ENCODE measurements at regions not wholly inside any gene's neighbourhood (a gene's known extent, or its start where the extent isn't known, plus 50 kb on each side); places are given as distances from the start of the nearest gene placed in this dataset.
"Not testable (repeated sequence)": the region's sequence is repeated elsewhere in the genome, so short reads cannot be mapped to it uniquely, and the experiment has no call there.

- Histone ChIP-seq H3K36me3 (replicated peaks) (no peaks in the 10 kb centered on the region), H3K27ac (no peak overlapping the region), H3K27me3 (replicated peaks) (no peaks in the 10 kb centered on the region), H3K4me3 (ENCODE audit: low read depth, low read length) (no peak overlapping the region)
- DNase-seq: no peak
- in situ Hi-C loops (cut with HindIII; ENCODE audit: low pct_ligation_motif_present, low sequenced_read_pairs): no loop called here
- TF ChIP-seq, protein P1, sequence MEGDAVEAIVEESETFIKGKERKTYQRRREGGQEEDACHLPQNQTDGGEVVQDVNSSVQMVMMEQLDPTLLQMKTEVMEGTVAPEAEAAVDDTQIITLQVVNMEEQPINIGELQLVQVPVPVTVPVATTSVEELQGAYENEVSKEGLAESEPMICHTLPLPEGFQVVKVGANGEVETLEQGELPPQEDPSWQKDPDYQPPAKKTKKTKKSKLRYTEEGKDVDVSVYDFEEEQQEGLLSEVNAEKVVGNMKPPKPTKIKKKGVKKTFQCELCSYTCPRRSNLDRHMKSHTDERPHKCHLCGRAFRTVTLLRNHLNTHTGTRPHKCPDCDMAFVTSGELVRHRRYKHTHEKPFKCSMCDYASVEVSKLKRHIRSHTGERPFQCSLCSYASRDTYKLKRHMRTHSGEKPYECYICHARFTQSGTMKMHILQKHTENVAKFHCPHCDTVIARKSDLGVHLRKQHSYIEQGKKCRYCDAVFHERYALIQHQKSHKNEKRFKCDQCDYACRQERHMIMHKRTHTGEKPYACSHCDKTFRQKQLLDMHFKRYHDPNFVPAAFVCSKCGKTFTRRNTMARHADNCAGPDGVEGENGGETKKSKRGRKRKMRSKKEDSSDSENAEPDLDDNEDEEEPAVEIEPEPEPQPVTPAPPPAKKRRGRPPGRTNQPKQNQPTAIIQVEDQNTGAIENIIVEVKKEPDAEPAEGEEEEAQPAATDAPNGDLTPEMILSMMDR (IDR thresholded peaks at IDR 0.05; ENCODE audit: low read depth, low read length, missing control alignments): no peak
Measured at GRCh38 chr6:66126358-66126757, 419.3 kb upstream of the EYS start.

DNA sequence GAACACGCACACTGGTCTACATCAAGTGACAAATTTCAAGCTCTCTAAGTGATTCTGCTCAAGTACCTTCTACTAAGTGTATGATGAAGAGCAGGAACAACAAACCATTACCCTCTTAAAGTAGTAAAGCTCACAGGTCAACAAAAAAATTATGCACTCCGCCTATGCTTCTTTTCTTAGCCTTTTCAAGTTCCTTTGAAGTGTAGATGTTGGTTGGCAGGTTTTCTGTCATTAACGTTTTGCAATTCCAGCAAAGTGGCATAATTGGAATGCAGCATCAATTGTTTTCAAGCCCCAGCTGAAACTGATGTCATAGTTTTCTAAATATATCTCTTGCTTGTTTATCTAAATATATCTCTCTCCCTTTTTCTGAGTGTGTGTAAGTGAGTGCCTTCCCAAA lies 396.9 kb upstream of the EYS start:
- no peaks in the 10 kb centered on the region for H3K27me3 ChIP-seq (replicated peaks)
- no peak for DNase-seq
- H3K27ac ChIP-seq: no peak overlapping the region
- H3K36me3 ChIP-seq (replicated peaks): no peaks in the 10 kb centered on the region
- no peak overlapping the region for H3K4me3 ChIP-seq (ENCODE audit: low read depth, low read length)
- TF ChIP-seq, protein P1 (IDR thresholded peaks at IDR 0.05; ENCODE audit: low read depth, low read length, missing control alignments): no peak
- in situ Hi-C loops (cut with HindIII; ENCODE audit: low pct_ligation_motif_present, low sequenced_read_pairs): no loop called here

DNA sequence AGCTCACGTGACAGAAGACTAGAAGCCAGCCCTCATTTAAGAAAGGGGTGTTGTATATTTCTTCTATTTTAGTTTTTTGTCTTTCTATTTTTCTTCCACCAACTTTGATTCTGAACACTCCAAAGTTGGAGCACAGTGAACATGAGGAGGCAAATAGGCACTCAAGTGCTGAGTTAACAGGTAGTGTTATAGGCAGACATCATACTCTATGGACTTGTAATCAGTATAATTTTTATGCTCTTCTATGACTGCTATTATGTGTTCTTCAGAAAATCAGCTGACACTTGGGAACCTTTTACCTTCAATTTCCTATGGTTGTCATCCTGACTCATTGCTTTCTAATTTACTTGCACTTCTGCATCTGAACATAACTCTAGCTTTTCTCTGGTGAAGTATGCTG lies 396.3 kb upstream of the EYS start:
- in situ Hi-C loops (cut with HindIII; ENCODE audit: low pct_ligation_motif_present, low sequenced_read_pairs): no loop called here
- Histone ChIP-seq H3K36me3 (replicated peaks) (no peaks in the 10 kb centered on the region), H3K27me3 (replicated peaks) (no peaks in the 10 kb centered on the region), H3K27ac (no peak overlapping the region), H3K4me3 (ENCODE audit: low read depth, low read length) (no peak overlapping the region)
- DNase-seq: no peak
- TF ChIP-seq, protein P1 (IDR thresholded peaks at IDR 0.05; ENCODE audit: low read depth, low read length, missing control alignments): no peak

- no peaks in the 10 kb centered on the region for H3K27me3 ChIP-seq (replicated peaks)
- in situ Hi-C loops (cut with HindIII; ENCODE audit: low pct_ligation_motif_present, low sequenced_read_pairs): no loop called here
- TF ChIP-seq, protein P1 (IDR thresholded peaks at IDR 0.05; ENCODE audit: low read depth, low read length, missing control alignments): no peak
- DNase-seq: no peak
- H3K4me3 ChIP-seq (ENCODE audit: low read depth, low read length): no peak overlapping the region
- no peaks in the 10 kb centered on the region for H3K36me3 ChIP-seq (replicated peaks)
- H3K27ac ChIP-seq: no peak overlapping the region
Measured at GRCh38 chr6:66096679-66097078, 389.7 kb upstream of the EYS start.

GRCh38 chr6:66094615-66095014 lies 387.6 kb upstream of the EYS start:
- no peaks in the 10 kb centered on the region for H3K36me3 ChIP-seq (replicated peaks)
- no peak overlapping the region for H3K27ac ChIP-seq
- TF ChIP-seq, protein P1 (IDR thresholded peaks at IDR 0.05; ENCODE audit: low read depth, low read length, missing control alignments): no peak
- in situ Hi-C loops (cut with HindIII; ENCODE audit: low pct_ligation_motif_present, low sequenced_read_pairs): no loop called here
- no peaks in the 10 kb centered on the region for H3K27me3 ChIP-seq (replicated peaks)
- H3K4me3 ChIP-seq (ENCODE audit: low read depth, low read length): no peak overlapping the region
- no peak for DNase-seq

DNA sequence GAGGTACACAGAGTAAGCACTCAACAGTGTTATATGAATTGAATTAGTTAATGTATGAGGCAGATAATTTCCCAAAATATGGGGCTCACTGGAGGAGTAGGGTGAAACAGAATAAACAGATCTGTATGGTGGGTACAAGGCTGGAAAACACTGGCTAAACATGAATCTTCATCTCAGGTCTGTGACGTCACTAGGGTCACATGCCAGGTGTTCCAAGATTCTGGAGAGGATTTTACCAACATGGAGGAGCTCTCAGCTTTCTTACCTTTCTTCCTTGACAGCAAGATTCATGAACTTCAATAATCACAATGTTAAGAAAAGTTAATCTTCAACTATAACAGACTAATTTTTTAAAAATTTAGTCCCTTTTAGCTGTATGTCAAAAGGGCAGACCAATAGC lies 385.3 kb upstream of the EYS start:
- H3K27me3 ChIP-seq (replicated peaks); H3K4me3 ChIP-seq (ENCODE audit: low read depth, low read length); in situ Hi-C loops (cut with HindIII; ENCODE audit: low pct_ligation_motif_present, low sequenced_read_pairs); H3K36me3 ChIP-seq (replicated peaks); H3K27ac ChIP-seq; DNase-seq: not testable (repeated sequence)

Data from brain microvascular endothelial cell (primary cell).